OCI-LY3 (cell line): ENCODE measurements at regions not wholly inside any gene's neighbourhood (a gene's known extent, or its start where the extent isn't known, plus 50 kb on each side); places are given as distances from the start of the nearest gene placed in this dataset.

ENCODE experiments used
- CTCF ChIP-seq: fragments of 200-600, 300-600 bp; sonication (generic); IDR thresholded peaks from 2 replicates; pipeline ENCODE4 v1.5.1; 2014; ENCODE audit warnings: antibody characterized with exemption, low read length, low read depth
- EZH2phosphoT487 ChIP-seq: fragments of 200-600 bp; shearing (Covaris generic); IDR thresholded peaks from 2 replicates; pipeline ENCODE4 v1.6.1; 2018; ENCODE audit warnings: antibody characterized with exemption, mixed run types, low read depth

DNA sequence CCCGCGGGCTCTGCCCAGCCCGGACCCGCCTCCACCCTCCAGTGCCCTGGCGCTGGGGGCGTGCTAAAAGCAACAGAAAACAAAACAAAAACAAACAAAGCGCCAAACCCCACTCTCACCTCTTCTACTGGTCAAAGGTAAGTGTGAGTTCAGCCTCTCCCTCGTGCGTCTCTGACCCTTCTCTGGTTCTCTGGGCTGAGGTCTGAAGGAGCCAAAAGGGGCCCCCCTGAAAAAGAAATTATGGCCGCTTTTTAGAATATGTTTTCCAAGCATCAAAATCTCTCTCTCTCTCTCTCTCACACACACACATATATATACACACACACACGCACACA is 133.5 kb upstream of the DPYD start:
- no peak for TF ChIP-seq EZH2phosphoT487
- no peak for TF ChIP-seq CTCF
